ENCODE measurements at regions not wholly inside any gene's neighbourhood (a gene's known extent, or its start where the extent isn't known, plus 50 kb on each side); places are given as distances from the start of the nearest gene placed in this dataset.

DNA sequence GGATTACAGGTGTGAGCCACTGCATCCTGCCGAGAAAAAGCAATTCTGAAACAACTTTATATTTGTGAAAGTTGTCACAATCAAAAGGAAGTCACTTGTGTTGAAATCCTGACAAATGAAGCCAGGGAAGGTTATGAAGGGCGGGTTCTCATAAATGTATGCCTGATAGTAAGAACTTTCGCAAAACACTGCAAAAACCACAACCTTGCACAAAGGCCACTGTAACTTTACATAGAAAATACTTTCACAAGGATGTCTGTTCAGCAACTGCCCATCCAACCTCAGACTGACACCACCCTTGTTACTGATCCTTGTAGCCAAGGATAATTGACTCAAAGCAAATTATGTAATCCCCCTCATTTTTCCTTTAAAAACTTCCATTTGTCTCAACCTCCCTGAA, 90.6 kb downstream of the SLC4A3 start:
- Mint-ChIP-seq H3K27me3 (peaks cover 5% of the 10 kb centered on the region), H3K4me1 (peaks cover 0 to 2% (median 0%) of the 10 kb centered on the region in 3 donors), H3K36me3 (no peaks in the 10 kb centered on the region), H3K9me3 (peaks cover 0 to 8% (median 6%) of the 10 kb centered on the region in 3 donors), H3K27ac (no peak overlapping the region), H3K4me3 (no peak overlapping the region)

- Mint-ChIP-seq H3K4me3 (no peak overlapping the region), H3K4me1 (peaks cover 0 to 2% (median 0%) of the 10 kb centered on the region in 3 donors), H3K27ac (no peak overlapping the region), H3K9me3 (peaks cover 0 to 2% (median 2%) of the 10 kb centered on the region in 3 donors), H3K36me3 (no peaks in the 10 kb centered on the region), H3K27me3 (peaks cover 5% of the 10 kb centered on the region)
Observed at GRCh38 chr2:219719521-219719920, 92.1 kb downstream of the SLC4A3 start.

DNA sequence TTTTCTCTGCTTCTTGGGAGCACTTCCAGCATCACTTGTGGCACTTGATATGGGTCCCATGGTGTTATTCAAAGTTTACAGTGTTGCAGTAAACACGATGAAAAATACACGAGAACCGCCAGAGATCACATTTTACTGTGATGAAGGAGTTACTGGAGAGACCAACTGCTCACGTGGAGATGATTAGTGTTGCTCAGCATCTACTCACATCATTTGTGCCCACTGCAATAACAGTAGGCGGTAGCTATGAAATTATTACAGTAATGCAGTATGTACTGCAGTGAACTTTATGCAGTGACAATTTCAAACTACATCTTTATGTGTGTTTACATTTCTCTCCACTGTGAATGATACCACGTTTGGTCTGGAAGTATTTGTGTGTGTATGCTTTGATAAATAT, 93.5 kb downstream of the SLC4A3 start:
- H3K27me3 Mint-ChIP-seq: peaks cover 5% of the 10 kb centered on the region
- peaks cover 0 to 2% (median 0%) of the 10 kb centered on the region in 3 donors for H3K9me3 Mint-ChIP-seq
- no peaks in the 10 kb centered on the region for H3K36me3 Mint-ChIP-seq
- no peak overlapping the region for H3K4me3 Mint-ChIP-seq
- no peak overlapping the region for H3K27ac Mint-ChIP-seq
- no peaks in the 10 kb centered on the region for H3K4me1 Mint-ChIP-seq

DNA sequence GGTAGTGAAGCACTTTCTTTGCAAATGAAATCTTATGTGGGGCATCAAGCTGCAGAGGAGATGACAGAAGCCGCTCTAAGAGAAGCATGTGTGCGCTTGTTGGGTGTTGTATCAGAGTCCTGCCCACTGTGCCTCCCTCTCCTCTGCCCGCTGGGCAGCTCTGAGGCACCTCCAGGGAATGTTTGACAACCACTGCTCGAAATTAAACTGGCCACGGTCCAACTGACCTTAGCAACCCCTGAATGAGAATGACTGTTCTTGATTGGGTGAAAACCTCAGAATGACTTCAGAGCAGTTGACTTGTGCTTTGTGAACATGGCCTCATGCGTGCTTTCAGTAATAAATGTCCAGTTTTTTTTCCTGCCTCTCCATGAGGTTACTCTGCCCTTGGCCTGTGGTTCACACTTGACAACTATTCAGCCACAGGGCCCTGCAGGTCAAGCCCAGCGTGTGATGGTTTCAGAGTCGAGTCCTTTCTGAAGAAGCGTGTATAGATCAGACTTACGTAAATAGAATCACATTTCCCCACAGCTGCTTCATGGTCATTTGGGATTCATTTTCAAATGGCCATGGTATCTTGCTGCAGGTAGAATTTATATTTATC, 94.9 kb downstream of the SLC4A3 start:
- H3K36me3 Mint-ChIP-seq: no peaks in the 10 kb centered on the region
- no peak overlapping the region for H3K27ac Mint-ChIP-seq
- H3K4me1 Mint-ChIP-seq: no peaks in the 10 kb centered on the region
- H3K27me3 Mint-ChIP-seq: peaks cover 8% of the 10 kb centered on the region
- peaks cover 0 to 2% (median 0%) of the 10 kb centered on the region in 3 donors for H3K9me3 Mint-ChIP-seq
- no peak overlapping the region for H3K4me3 Mint-ChIP-seq

DNA sequence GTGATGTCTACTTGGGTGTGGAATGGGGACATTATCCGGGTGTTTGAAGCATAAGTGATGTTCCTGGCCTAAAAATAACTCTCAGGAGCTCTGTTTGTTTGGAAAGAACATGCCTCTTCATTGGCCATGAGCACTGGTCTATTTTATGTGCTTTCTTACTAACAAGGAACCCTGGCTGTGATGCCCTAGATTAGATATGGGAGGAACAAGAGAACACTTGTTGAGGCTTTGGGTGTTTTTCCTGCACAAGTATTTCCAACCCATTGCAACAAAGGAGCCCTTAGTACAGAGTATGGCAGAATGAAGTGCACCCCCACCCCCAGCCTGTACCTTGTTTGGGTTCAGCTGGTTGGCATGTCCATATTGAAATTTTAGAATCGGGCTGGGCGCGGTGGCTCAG, 95.9 kb downstream of the SLC4A3 start:
- H3K9me3 Mint-ChIP-seq: peaks cover 0 to under 1% (median 0%) of the 10 kb centered on the region in 3 donors
- H3K4me1 Mint-ChIP-seq: no peaks in the 10 kb centered on the region
- no peak overlapping the region for H3K4me3 Mint-ChIP-seq
- H3K27ac Mint-ChIP-seq: no peak overlapping the region
- no peaks in the 10 kb centered on the region for H3K36me3 Mint-ChIP-seq
- H3K27me3 Mint-ChIP-seq: peaks cover 6% of the 10 kb centered on the region

DNA sequence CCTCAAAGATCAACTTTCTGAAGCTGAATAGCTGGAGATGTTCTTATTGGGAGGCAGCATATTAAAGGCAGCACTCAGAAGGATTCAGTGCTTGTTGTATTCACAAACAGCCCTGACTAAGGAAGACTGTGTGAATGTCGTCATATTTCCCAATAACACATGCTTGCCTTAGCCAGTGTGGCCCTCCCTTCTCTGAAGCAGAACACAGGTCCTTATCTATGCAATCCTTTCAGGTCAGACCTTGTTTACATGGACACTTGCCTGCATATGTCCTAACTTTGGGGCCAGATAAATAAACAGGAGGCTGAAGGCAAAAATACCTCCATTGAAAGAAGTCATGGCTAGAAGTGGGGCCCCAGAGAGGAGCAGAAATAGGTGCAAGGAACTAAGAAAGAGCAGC, 97.2 kb downstream of the SLC4A3 start:
- H3K27ac Mint-ChIP-seq: no peak overlapping the region
- no peak overlapping the region for H3K4me3 Mint-ChIP-seq
- no peaks in the 10 kb centered on the region for H3K36me3 Mint-ChIP-seq
- H3K4me1 Mint-ChIP-seq: no peaks in the 10 kb centered on the region
- no peaks in the 10 kb centered on the region for H3K9me3 Mint-ChIP-seq
- peaks cover 3% of the 10 kb centered on the region for H3K27me3 Mint-ChIP-seq

GRCh38 chr2:219726916-219727315, 99.5 kb downstream of the SLC4A3 start:
- Mint-ChIP-seq H3K36me3 (no peaks in the 10 kb centered on the region), H3K9me3 (peaks cover 0 to 3% (median 0%) of the 10 kb centered on the region in 3 donors), H3K27me3 (peaks cover 3% of the 10 kb centered on the region), H3K4me1 (peaks cover 0 to 2% (median 0%) of the 10 kb centered on the region in 3 donors), H3K4me3 (no peak overlapping the region), H3K27ac (no peak overlapping the region)

GRCh38 chr2:219727771-219728429, 100.5 kb downstream of the SLC4A3 start:
- Mint-ChIP-seq H3K27me3 (peaks cover 4% of the 10 kb centered on the region), H3K36me3 (no peaks in the 10 kb centered on the region), H3K4me1 (peaks cover 0 to 2% (median 0%) of the 10 kb centered on the region in 3 donors), H3K9me3 (peaks cover 0 to 3% (median 0%) of the 10 kb centered on the region in 3 donors), H3K27ac (no peak overlapping the region), H3K4me3 (no peak overlapping the region)

GRCh38 chr2:219728991-219729487, 101.6 kb downstream of the SLC4A3 start:
- Mint-ChIP-seq H3K9me3 (peaks cover 0 to 3% (median 0%) of the 10 kb centered on the region in 3 donors), H3K36me3 (no peaks in the 10 kb centered on the region), H3K27me3 (peaks cover 4% of the 10 kb centered on the region), H3K4me3 (no peak overlapping the region), H3K27ac (no peak overlapping the region), H3K4me1 (peaks cover 0 to 2% (median 0%) of the 10 kb centered on the region in 3 donors)

DNA sequence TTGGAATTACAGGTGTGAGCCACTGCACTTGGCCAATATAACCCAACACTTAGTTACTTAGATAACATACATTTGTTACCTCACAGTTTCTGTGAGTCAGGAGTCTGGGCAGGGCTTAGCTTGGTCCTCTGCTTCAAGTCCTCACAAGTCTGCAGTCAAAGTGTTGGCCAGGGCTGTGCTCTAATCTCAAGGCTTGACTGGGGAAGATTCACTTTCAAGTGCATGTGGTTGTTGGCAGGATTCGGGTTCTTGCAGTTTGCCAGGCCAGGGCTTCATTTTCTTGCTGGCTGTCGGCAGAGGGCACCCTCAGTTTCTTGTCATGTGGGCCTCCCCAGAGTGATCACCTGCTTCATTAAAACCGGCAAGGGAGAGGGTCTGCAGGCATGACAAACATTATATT, 103.7 kb downstream of the SLC4A3 start:
- peaks cover 0 to 3% (median 0%) of the 10 kb centered on the region in 3 donors for H3K9me3 Mint-ChIP-seq
- no peak overlapping the region for H3K4me3 Mint-ChIP-seq
- no peaks in the 10 kb centered on the region for H3K36me3 Mint-ChIP-seq
- H3K4me1 Mint-ChIP-seq: peaks cover 0 to 2% (median 0%) of the 10 kb centered on the region in 3 donors
- no peak overlapping the region for H3K27ac Mint-ChIP-seq
- peaks cover 4% of the 10 kb centered on the region for H3K27me3 Mint-ChIP-seq

- H3K36me3 Mint-ChIP-seq: no peaks in the 10 kb centered on the region
- peaks cover 0 to 3% (median 0%) of the 10 kb centered on the region in 3 donors for H3K9me3 Mint-ChIP-seq
- H3K4me3 Mint-ChIP-seq: no peak overlapping the region
- no peak overlapping the region for H3K27ac Mint-ChIP-seq
- peaks cover 0 to 2% (median 0%) of the 10 kb centered on the region in 3 donors for H3K4me1 Mint-ChIP-seq
- H3K27me3 Mint-ChIP-seq: peaks cover 1% of the 10 kb centered on the region
Observed at GRCh38 chr2:219733106-219733505, 105.7 kb downstream of the SLC4A3 start.

DNA sequence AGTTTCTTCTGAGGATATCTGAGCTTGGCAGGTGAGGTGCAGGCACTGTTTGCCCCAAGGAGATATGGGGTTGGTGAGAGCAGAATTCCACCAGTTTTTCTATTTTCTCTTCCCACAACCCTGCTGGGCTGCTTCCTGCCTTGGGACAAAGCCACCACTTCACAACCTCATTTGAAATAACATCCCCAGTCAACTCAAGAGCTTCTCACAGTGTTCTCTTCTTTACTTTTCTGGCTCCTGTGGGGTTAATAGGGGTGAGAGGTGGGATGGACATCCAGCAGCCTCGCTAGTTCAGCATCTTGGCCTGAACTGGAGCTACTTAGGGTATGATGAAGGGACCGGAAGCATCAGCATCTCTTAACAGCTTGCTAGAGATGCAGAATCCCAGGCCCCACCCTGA, 106.3 kb downstream of the SLC4A3 start:
- Mint-ChIP-seq H3K27ac (no peak overlapping the region), H3K4me1 (peaks cover 0 to 2% (median 0%) of the 10 kb centered on the region in 3 donors), H3K27me3 (peaks cover 1% of the 10 kb centered on the region), H3K36me3 (no peaks in the 10 kb centered on the region), H3K9me3 (peaks cover 0 to 3% (median 0%) of the 10 kb centered on the region in 3 donors), H3K4me3 (no peak overlapping the region)

- peaks cover 0 to 3% (median 0%) of the 10 kb centered on the region in 3 donors for H3K9me3 Mint-ChIP-seq
- H3K4me1 Mint-ChIP-seq: no peaks in the 10 kb centered on the region
- H3K4me3 Mint-ChIP-seq: no peak overlapping the region
- H3K36me3 Mint-ChIP-seq: no peaks in the 10 kb centered on the region
- peaks cover 1% of the 10 kb centered on the region for H3K27me3 Mint-ChIP-seq
- H3K27ac Mint-ChIP-seq: no peak overlapping the region
Observed at GRCh38 chr2:219736209-219736608, 108.8 kb downstream of the SLC4A3 start.

- H3K27ac Mint-ChIP-seq: no peak overlapping the region
- H3K36me3 Mint-ChIP-seq: no peaks in the 10 kb centered on the region
- H3K4me1 Mint-ChIP-seq: no peaks in the 10 kb centered on the region
- H3K9me3 Mint-ChIP-seq: peaks cover 0 to 3% (median 0%) of the 10 kb centered on the region in 3 donors
- H3K27me3 Mint-ChIP-seq: no peaks in the 10 kb centered on the region
- no peak overlapping the region for H3K4me3 Mint-ChIP-seq
Observed at GRCh38 chr2:219737270-219737691, 109.9 kb downstream of the SLC4A3 start.

DNA sequence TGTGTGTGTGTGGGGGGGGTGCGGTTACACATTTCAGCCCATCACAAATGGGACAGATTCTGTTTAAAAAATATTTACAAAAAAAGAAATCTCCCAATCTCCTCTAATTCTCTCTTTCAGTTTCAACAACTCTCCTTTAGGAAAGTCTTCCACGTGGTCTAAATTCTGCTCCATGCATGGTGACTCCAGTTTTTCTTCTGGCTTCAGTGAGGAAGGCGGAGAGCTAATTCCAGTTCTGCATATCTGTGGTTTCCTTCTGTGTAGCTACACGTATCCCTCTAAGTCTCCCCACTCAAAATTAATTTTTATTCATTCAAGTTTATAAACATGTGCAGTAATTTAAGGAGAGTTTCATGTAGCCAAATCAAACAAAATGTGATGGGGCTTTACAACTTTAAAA, 111.6 kb downstream of the SLC4A3 start:
- Mint-ChIP-seq H3K9me3 (peaks cover 0 to 3% (median 0%) of the 10 kb centered on the region in 3 donors), H3K36me3 (no peaks in the 10 kb centered on the region), H3K27me3 (no peaks in the 10 kb centered on the region), H3K27ac (no peak overlapping the region), H3K4me1 (no peaks in the 10 kb centered on the region), H3K4me3 (no peak overlapping the region)
